GM12873 (cell line): ENCODE measurements at regions not wholly inside any gene's neighbourhood (a gene's known extent, or its start where the extent isn't known, plus 50 kb on each side); places are given as distances from the start of the nearest gene placed in this dataset.

Experiments used
- TF ChIP-seq, protein P1 (sequence below): IDR thresholded peaks from 2 replicates; pipeline ENCODE4 v1.5.1; 2012; ENCODE audit warnings: low read depth, mild to moderate bottlenecking, moderate library complexity, low read length, control low read depth; ENCODE audit not compliant: insufficient read depth; ENCODE audit errors: missing control alignments

DNA sequence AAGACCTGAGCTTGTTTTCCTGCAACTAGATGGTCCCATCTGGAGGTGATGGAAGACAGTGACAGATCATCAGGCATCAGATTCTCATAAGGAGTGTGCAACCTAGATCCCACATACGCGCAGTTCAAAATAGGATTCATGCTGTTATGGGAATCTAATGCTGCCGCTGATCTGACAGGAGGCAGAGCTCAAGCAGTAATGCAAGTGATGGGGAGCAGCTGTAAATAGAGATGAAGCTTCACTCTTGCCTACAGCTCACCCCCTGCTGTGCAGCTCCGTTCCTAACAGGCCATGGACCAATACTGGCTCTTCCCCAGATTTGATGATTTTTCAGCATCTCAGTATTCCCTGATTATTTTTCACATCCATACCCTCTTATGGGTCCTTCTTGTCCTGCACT lies 208.4 kb upstream of the RXFP2 start:
- TF ChIP-seq, protein P1, sequence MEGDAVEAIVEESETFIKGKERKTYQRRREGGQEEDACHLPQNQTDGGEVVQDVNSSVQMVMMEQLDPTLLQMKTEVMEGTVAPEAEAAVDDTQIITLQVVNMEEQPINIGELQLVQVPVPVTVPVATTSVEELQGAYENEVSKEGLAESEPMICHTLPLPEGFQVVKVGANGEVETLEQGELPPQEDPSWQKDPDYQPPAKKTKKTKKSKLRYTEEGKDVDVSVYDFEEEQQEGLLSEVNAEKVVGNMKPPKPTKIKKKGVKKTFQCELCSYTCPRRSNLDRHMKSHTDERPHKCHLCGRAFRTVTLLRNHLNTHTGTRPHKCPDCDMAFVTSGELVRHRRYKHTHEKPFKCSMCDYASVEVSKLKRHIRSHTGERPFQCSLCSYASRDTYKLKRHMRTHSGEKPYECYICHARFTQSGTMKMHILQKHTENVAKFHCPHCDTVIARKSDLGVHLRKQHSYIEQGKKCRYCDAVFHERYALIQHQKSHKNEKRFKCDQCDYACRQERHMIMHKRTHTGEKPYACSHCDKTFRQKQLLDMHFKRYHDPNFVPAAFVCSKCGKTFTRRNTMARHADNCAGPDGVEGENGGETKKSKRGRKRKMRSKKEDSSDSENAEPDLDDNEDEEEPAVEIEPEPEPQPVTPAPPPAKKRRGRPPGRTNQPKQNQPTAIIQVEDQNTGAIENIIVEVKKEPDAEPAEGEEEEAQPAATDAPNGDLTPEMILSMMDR: no peak

DNA sequence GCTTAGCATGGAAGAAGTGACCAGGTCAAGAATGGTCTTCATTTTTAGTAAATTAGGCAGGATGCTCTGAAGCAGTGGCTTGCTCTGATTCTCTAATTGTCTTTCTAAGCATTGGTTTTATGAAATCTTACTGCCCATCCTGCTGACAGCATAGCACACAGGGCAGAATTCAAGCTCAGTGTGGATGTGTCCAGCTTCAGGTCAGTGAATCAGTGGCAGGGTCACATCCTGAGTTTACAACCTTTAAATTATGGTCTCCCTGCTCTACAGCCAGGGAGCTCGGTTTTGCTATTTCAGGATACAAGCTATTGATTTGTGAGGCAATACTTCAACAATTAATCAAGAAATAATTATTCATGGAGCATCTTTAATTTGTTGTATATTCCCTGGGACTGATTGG lies 202.3 kb upstream of the RXFP2 start:
- TF ChIP-seq, protein P1: no peak

- TF ChIP-seq, protein P1: peak; percentile 29
Measured at GRCh38 chr13:31538067-31539042, 201.0 kb upstream of the RXFP2 start.

GRCh38 chr13:31540281-31540680 lies 199.0 kb upstream of the RXFP2 start:
- TF ChIP-seq, protein P1: no peak

GRCh38 chr13:31543190-31543589 lies 196.1 kb upstream of the RXFP2 start:
- TF ChIP-seq, protein P1: no peak

- TF ChIP-seq, protein P1: no peak
Measured at GRCh38 chr13:31545616-31546015, 193.7 kb upstream of the RXFP2 start.

DNA sequence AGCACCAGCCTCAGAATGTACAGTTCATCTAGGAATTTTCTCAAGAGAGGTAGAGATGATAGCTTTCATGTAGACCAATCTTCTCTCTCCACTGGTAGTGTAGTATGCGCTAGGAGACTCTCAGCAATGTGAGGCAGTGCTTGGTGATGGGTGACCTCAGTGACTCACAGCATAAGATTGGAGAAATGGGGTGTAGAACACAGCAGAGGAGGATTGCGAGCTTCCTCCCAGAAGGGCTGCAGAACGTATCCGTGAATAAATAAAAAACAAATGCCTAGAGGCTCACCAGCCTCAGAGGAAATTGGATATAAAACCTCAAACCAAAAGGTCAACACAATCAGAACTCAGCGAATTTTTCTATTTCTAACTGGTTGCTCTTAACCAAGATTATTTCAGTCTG lies 182.9 kb upstream of the RXFP2 start:
- TF ChIP-seq, protein P1: no peak
